B cell (primary cell): ENCODE measurements at regions not wholly inside any gene's neighbourhood (a gene's known extent, or its start where the extent isn't known, plus 50 kb on each side); places are given as distances from the start of the nearest gene placed in this dataset.
"Not testable (repeated sequence)": the region's sequence is repeated elsewhere in the genome, so short reads cannot be mapped to it uniquely, and the experiment has no call there.

Source experiments
- ATAC-seq: fragments of 200-7000 bp; cut with Tn5 transposase; one replicate; pipeline ENCODE4 v1.10.0; 2021; ENCODE audit warnings: low read depth, mild to moderate bottlenecking, moderate number of reproducible peaks, moderate library complexity
- CTCF ChIA-PET: fragments of 350-600 bp; sonication (Branson Sonifier 250); formaldehyde crosslinking; loops from one replicate; lab custom pipeline; 2021; ENCODE audit warnings: antibody characterized with exemption, inconsistent platforms; lab: Charles Lee
- POLR2A ChIA-PET: fragments of 350-600 bp; sonication (Branson Sonifier 250); formaldehyde crosslinking; loops from one replicate; lab custom pipeline; 2021; ENCODE audit warnings: antibody characterized with exemption; lab: Charles Lee
- DNase-seq: peaks from one replicate; pipeline ENCODE4 v3.0.0; 2013
- H2AFZ ChIP-seq: 2 replicates; pipeline ENCODE4 v1.6.1; 2012; ENCODE audit warnings: mild to moderate bottlenecking, low read depth, low read length; ENCODE audit not compliant: insufficient read depth, poor library complexity, severe bottlenecking
- H3K27ac ChIP-seq, 2 donors: 1 replicate in 1 of 2; 2 replicates in 1 of 2; pipeline ENCODE4 v1.5.1; 2012 to 2013; ENCODE audit warnings: low read length in 2 of 2, mild to moderate bottlenecking in 2 of 2, moderate library complexity in 1 of 2
- H3K27me3 ChIP-seq, 4 experiments: fragments of 200-600 bp in 1 of 4; sonication (generic) in 1 of 4; replicated peaks in 1 of 4; 1 replicate in 2 of 4; 2 replicates in 2 of 4; pipeline versions ENCODE4 v1.6.1 to v1.7.0; 2013 to 2016; ENCODE audit warnings: low read length in 3 of 4, mild to moderate bottlenecking in 2 of 4, mixed read lengths in 1 of 4, moderate library complexity in 1 of 4; ENCODE audit not compliant: insufficient read depth in 4 of 4, control insufficient read depth in 3 of 4; ENCODE audit errors: control extremely low read depth in 1 of 4
- H3K36me3 ChIP-seq, 2 experiments: replicated peaks in 1 of 2; 1 replicate in 1 of 2; 2 replicates in 1 of 2; pipeline versions ENCODE4 v1.6.1 to v1.7.1; 2013; ENCODE audit warnings: low read length in 1 of 2; ENCODE audit not compliant: insufficient read depth in 2 of 2, control insufficient read depth in 1 of 2; ENCODE audit errors: control extremely low read depth in 1 of 2, extremely low read depth in 1 of 2
- H3K4me1 ChIP-seq, 2 donors: fragments of 200-600 bp in 1 of 2; sonication (generic) in 1 of 2; 1 replicate in 1 of 2; 2 replicates in 1 of 2; pipeline versions ENCODE4 v1.5.1 to v1.6.1; 2013 to 2017; ENCODE audit warnings: low read length in 2 of 2; ENCODE audit not compliant: control insufficient read depth in 2 of 2, insufficient read depth in 2 of 2
- H3K4me2 ChIP-seq: replicated peaks from 2 replicates; pipeline ENCODE3; 2012; ENCODE audit warnings: mild to moderate bottlenecking, low read depth, low read length; ENCODE audit not compliant: poor library complexity, severe bottlenecking
- H3K4me3 ChIP-seq, 5 experiments: fragments of 200-600 bp in 1 of 5; sonication (generic) in 1 of 5; 1 replicate in 3 of 5; 2 replicates in 2 of 5; pipeline versions ENCODE4 v1.5.1 to v1.7.0; 2011 to 2016; ENCODE audit warnings: low read length in 4 of 5, mild to moderate bottlenecking in 4 of 5, low read depth in 2 of 5, control low read depth in 1 of 5, moderate library complexity in 1 of 5; ENCODE audit not compliant: insufficient read depth in 1 of 5; ENCODE audit errors: control extremely low read depth in 1 of 5, extremely low read depth in 1 of 5
- H3K79me2 ChIP-seq: fragments of 200-600 bp; sonication (generic); one replicate; pipeline ENCODE4 v1.6.0; 2016; ENCODE audit warnings: low read length; ENCODE audit not compliant: control insufficient read depth, insufficient read depth
- H3K9ac ChIP-seq: fragments of 200-600 bp; sonication (generic); 2 replicates; pipeline ENCODE4 v1.6.1; 2017; ENCODE audit warnings: mild to moderate bottlenecking, low read length, moderate library complexity
- H3K9me3 ChIP-seq, 3 donors: one replicate each; pipeline versions ENCODE4 v1.6.1 to v1.7.1; 2013; ENCODE audit warnings: low read length in 2 of 3; ENCODE audit not compliant: control insufficient read depth in 2 of 3, insufficient read depth in 1 of 3; ENCODE audit errors: control extremely low read depth in 1 of 3
- H4K20me1 ChIP-seq: 2 replicates; pipeline ENCODE4 v1.6.0; 2012; ENCODE audit warnings: mild to moderate bottlenecking, low read length; ENCODE audit not compliant: insufficient read depth, control insufficient read depth, poor library complexity, severe bottlenecking
- H3K27ac Mint-ChIP-seq: one replicate; pipeline ENCODE4 v1.8.0; 2021; ENCODE audit warnings: mixed read lengths
- H3K27me3 Mint-ChIP-seq: one replicate; pipeline ENCODE4 v1.8.0; 2021; ENCODE audit warnings: mixed read lengths
- H3K4me1 Mint-ChIP-seq: one replicate; pipeline ENCODE4 v1.8.0; 2021; ENCODE audit warnings: mixed read lengths
- H3K4me3 Mint-ChIP-seq: one replicate; pipeline ENCODE4 v1.8.0; 2021; ENCODE audit warnings: mixed read lengths
- H3K9me3 Mint-ChIP-seq: one replicate; pipeline ENCODE4 v1.8.0; 2022; ENCODE audit warnings: mixed read lengths; ENCODE audit not compliant: insufficient read depth
- CTCF ChIP-seq: fragments of 200-600 bp; IDR thresholded peaks from one replicate; pipeline ENCODE4 v1.8.0; 2022; ENCODE audit warnings: antibody characterized with exemption, mild to moderate bottlenecking
- EZH2 ChIP-seq: IDR thresholded peaks from 2 replicates; pipeline ENCODE4 v1.6.1; 2012; ENCODE audit warnings: borderline replicate concordance, low read depth, mild to moderate bottlenecking, moderate library complexity, low read length; ENCODE audit not compliant: insufficient read depth, poor library complexity, severe bottlenecking
- WGBS: methylation state at CpG from one replicate; pipeline ENCODE4 v1.1.5; 2013; ENCODE audit warnings: missing lambda C conversion rate; ENCODE audit not compliant: insufficient coverage; 5-methylcytosine and 5-hydroxymethylcytosine counted together
- intact Hi-C: fragments of 100-400 bp; cut with micrococcal nuclease; formaldehyde crosslinking; loops from one replicate; pipeline ENCODE4 v1.10.0; 2022

GRCh38 chr2:226168496-226169160, 631.0 kb downstream of the IRS1 start:
- no peak overlapping the region for H3K9ac ChIP-seq
- DNase-seq, result no peak
- H3K27ac Mint-ChIP-seq, result no peak overlapping the region
- no peak overlapping the region for H3K4me3 ChIP-seq
- H3K27me3 ChIP-seq, result no peaks in the 10 kb centered on the region
- ChIA-PET CTCF (no interaction called here), POLR2A (no interaction called here)
- no peak overlapping the region for H3K4me3 Mint-ChIP-seq
- WGBS, result 92% methylated on average over 2 of the region's 4 CpGs
- no peak overlapping the region for H3K4me2 ChIP-seq
- H3K4me1 Mint-ChIP-seq, result no peaks in the 10 kb centered on the region
- H3K9me3 Mint-ChIP-seq, result no peaks in the 10 kb centered on the region
- no peaks in the 10 kb centered on the region for H3K27me3 Mint-ChIP-seq
- no peaks in the 10 kb centered on the region for H3K9me3 ChIP-seq
- no peaks in the 10 kb centered on the region for H3K36me3 ChIP-seq
- intact Hi-C loops, result no loop called here
- H4K20me1 ChIP-seq, result no peaks in the 10 kb centered on the region
- no peak overlapping the region for H3K27ac ChIP-seq
- H2AFZ ChIP-seq, result no peak overlapping the region
- no peak for ATAC-seq
- TF ChIP-seq EZH2 (no peak), CTCF (no peak)
- no peaks in the 10 kb centered on the region for H3K4me1 ChIP-seq
- no peaks in the 10 kb centered on the region for H3K79me2 ChIP-seq

GRCh38 chr2:226164512-226164911, 635.1 kb downstream of the IRS1 start:
- TF ChIP-seq EZH2 (no peak), CTCF (no peak)
- H3K79me2 ChIP-seq, result no peaks in the 10 kb centered on the region
- no CpG with 5 or more reads among the region's 1 CpG for WGBS
- no peaks in the 10 kb centered on the region for H3K9me3 Mint-ChIP-seq
- ATAC-seq (no peak), DNase-seq (no peak)
- ChIA-PET CTCF (no interaction called here), POLR2A (no interaction called here)
- no peaks in the 10 kb centered on the region for H3K4me1 ChIP-seq
- no peaks in the 10 kb centered on the region for H4K20me1 ChIP-seq
- no peak overlapping the region for H2AFZ ChIP-seq
- no peak overlapping the region for H3K27ac Mint-ChIP-seq
- no peaks in the 10 kb centered on the region for H3K9me3 ChIP-seq
- H3K27ac ChIP-seq, result no peak overlapping the region
- no peak overlapping the region for H3K4me2 ChIP-seq
- peaks cover 5% of the 10 kb centered on the region for H3K27me3 Mint-ChIP-seq
- H3K27me3 ChIP-seq, result no peaks in the 10 kb centered on the region
- H3K36me3 ChIP-seq, result no peaks in the 10 kb centered on the region
- H3K9ac ChIP-seq, result no peak overlapping the region
- H3K4me1 Mint-ChIP-seq, result no peaks in the 10 kb centered on the region
- H3K4me3 Mint-ChIP-seq, result no peak overlapping the region
- no peak overlapping the region for H3K4me3 ChIP-seq
- intact Hi-C loops, result no loop called here

- H3K9me3 ChIP-seq, H3K27ac ChIP-seq, H2AFZ ChIP-seq, H3K4me3 ChIP-seq, H3K9me3 Mint-ChIP-seq, ATAC-seq, H3K4me3 Mint-ChIP-seq, H3K79me2 ChIP-seq, intact Hi-C loops, H3K4me1 ChIP-seq, H3K4me2 ChIP-seq, H3K9ac ChIP-seq, CTCF ChIA-PET, DNase-seq, H3K27me3 ChIP-seq, H3K4me1 Mint-ChIP-seq, H3K36me3 ChIP-seq, H4K20me1 ChIP-seq, H3K27ac Mint-ChIP-seq, POLR2A ChIA-PET: not testable (repeated sequence)
- no CpG with 5 or more reads among the region's 4 CpGs for WGBS
- peaks cover 18% of the 10 kb centered on the region for H3K27me3 Mint-ChIP-seq
Measured at GRCh38 chr2:226160617-226161016, 639.0 kb downstream of the IRS1 start.
